A549 (cell line): ENCODE measurements at regions not wholly inside any gene's neighbourhood (a gene's known extent, or its start where the extent isn't known, plus 50 kb on each side); places are given as distances from the start of the nearest gene placed in this dataset.
"Not testable (repeated sequence)": the region's sequence is repeated elsewhere in the genome, so short reads cannot be mapped to it uniquely, and the experiment has no call there.

Experiments
- ATAC-seq, 2 experiments: fragments of 200-7000 bp in 1 of 2; fragments of >200 bp in 1 of 2; cut with Nextera tagmentation in 1 of 2; cut with Tn5 transposase in 1 of 2; 3 replicates each; pipeline versions ENCODE4 v1.8.0 to v1.9.1; 2018 to 2020; ENCODE audit warnings: mild to moderate bottlenecking in 1 of 2, moderate library complexity in 1 of 2
- CTCF ChIA-PET: fragments of 300-600 bp; sonication (Branson Sonifier 250); formaldehyde crosslinking; extraction: SDS; loops from one replicate; lab custom pipeline; 2021; ENCODE audit warnings: antibody characterized with exemption, inconsistent platforms; lab: Yijun Ruan, JAX
- POLR2A ChIA-PET: fragments of 350-600 bp; formaldehyde crosslinking; extraction: SDS; loops from one replicate; lab custom pipeline; 2021; ENCODE audit warnings: antibody characterized with exemption, inconsistent platforms; lab: Yijun Ruan, JAX
- DNase-seq, 2 experiments: peaks; one replicate each; pipeline versions ENCODE4 v3.0.0 to v3.0.0-alpha.2; 2011 to 2016; ENCODE audit warnings: low read depth in 1 of 2, low spot score in 1 of 2
- FAIRE-seq: peaks from 2 replicates; lab custom pipeline; 2011; peaks lifted over from hg19 to GRCh38; lab: Jason Lieb, UNC
- H3K27ac ChIP-seq, 2 experiments: fragments of >200 bp; sonication (Bioruptor Twin); formaldehyde crosslinking; 3 replicates each; pipeline ENCODE4 v1.5.1; 2016 to 2017
- H3K4me1 ChIP-seq: fragments of >200 bp; sonication (Bioruptor Twin); formaldehyde crosslinking; 3 replicates; pipeline ENCODE4 v1.6.1; 2016
- H3K4me2 ChIP-seq: fragments of >200 bp; sonication (Bioruptor Twin); formaldehyde crosslinking; 3 replicates; pipeline ENCODE4 v1.6.1; 2016
- H3K4me3 ChIP-seq: fragments of >200 bp; sonication (Bioruptor Twin); formaldehyde crosslinking; 3 replicates; pipeline ENCODE4 v1.5.1; 2016
- H3K9me3 ChIP-seq: fragments of >200 bp; sonication (Bioruptor Twin); formaldehyde crosslinking; 3 replicates; pipeline ENCODE4 v1.6.1; 2016
- BCL3 ChIP-seq: fragments of >200 bp; sonication (Bioruptor Twin); formaldehyde crosslinking; IDR thresholded peaks from 3 replicates; pipeline ENCODE4 v1.6.1; 2016
- CBX2 ChIP-seq: fragments of 200-600 bp; sonication (generic); IDR thresholded peaks from 2 replicates; pipeline ENCODE4 v1.6.1; 2016; ENCODE audit warnings: low read depth, mild to moderate bottlenecking, borderline replicate concordance
- CBX8 ChIP-seq: fragments of 200-600 bp; sonication (generic); IDR thresholded peaks from 2 replicates; pipeline ENCODE4 v1.6.1; 2016
- CEBPB ChIP-seq, 2 experiments: fragments of >200 bp in 1 of 2; sonication (Bioruptor Twin) in 1 of 2; formaldehyde crosslinking in 1 of 2; IDR thresholded peaks; 2 replicates each; pipeline ENCODE4 v1.6.1; 2012 to 2016
- EHF ChIP-seq: fragments of 250-450 bp; sonication (Bioruptor Pico); IDR thresholded peaks from 2 replicates; pipeline ENCODE4 v1.5.0; 2020; ENCODE audit warnings: mild to moderate bottlenecking
- EHMT2 ChIP-seq: fragments of 200-600 bp; sonication (generic); IDR thresholded peaks from 2 replicates; pipeline ENCODE4 v1.6.1; 2016; ENCODE audit warnings: antibody characterized with exemption, low read depth, mild to moderate bottlenecking, moderate library complexity
- FOSL2 ChIP-seq, 2 experiments: fragments of 450-650 bp in 1 of 2; fragments of >200 bp in 1 of 2; sonication (Bioruptor Twin) in 1 of 2; formaldehyde crosslinking; IDR thresholded peaks; 2 replicates each; pipeline versions ENCODE4 v1.5.0 to v1.6.1; 2016 to 2020; ENCODE audit warnings: mild to moderate bottlenecking in 1 of 2, moderate library complexity in 1 of 2
- FOXS1 ChIP-seq: fragments of 250-450 bp; sonication (Bioruptor Pico); IDR thresholded peaks from 2 replicates; pipeline ENCODE4 v1.5.0; 2020; ENCODE audit warnings: mild to moderate bottlenecking, moderate library complexity
- HDAC2 ChIP-seq: fragments of 200-600 bp; sonication (generic); IDR thresholded peaks from 2 replicates; pipeline ENCODE4 v1.6.1; 2016
- HOXB5 ChIP-seq: fragments of 250-450 bp; sonication (Bioruptor Pico); IDR thresholded peaks from 2 replicates; pipeline ENCODE4 v1.5.0; 2020; ENCODE audit warnings: mild to moderate bottlenecking, moderate library complexity
- MAZ ChIP-seq: fragments of 150-350 bp; IDR thresholded peaks from 2 replicates; pipeline ENCODE4 v1.6.1; 2014; ENCODE audit warnings: antibody characterized with exemption, low read depth, low read length, borderline replicate concordance
- MYC ChIP-seq: IDR thresholded peaks from 2 replicates; pipeline ENCODE4 v1.6.1; 2012; ENCODE audit warnings: mild to moderate bottlenecking, inconsistent platforms, low read length, improper control_type of control experiment, borderline replicate concordance
- NFE2L2 ChIP-seq: fragments of 150-350 bp; conservative IDR thresholded peaks from 2 replicates; pipeline ENCODE4 v1.6.1; 2014; ENCODE audit warnings: low read length
- NR3C1 ChIP-seq: fragments of >200 bp; sonication (Bioruptor Twin); formaldehyde crosslinking; IDR thresholded peaks from 3 replicates; pipeline ENCODE4 v1.6.1; 2017
- PBX3 ChIP-seq: IDR thresholded peaks from 2 replicates; pipeline ENCODE4 v1.6.1; 2012
- RAD21 ChIP-seq, 2 experiments: fragments of >200 bp in 1 of 2; sonication (Bioruptor Twin) in 1 of 2; formaldehyde crosslinking in 1 of 2; IDR thresholded peaks in 1 of 2; conservative IDR thresholded peaks in 1 of 2; 2 replicates in 1 of 2; 3 replicates in 1 of 2; pipeline ENCODE4 v1.6.1; 2012 to 2018; ENCODE audit warnings: inconsistent platforms in 1 of 2
- REST ChIP-seq: fragments of 200-600 bp; sonication (generic); IDR thresholded peaks from 2 replicates; pipeline ENCODE4 v1.6.1; 2016; ENCODE audit warnings: antibody characterized with exemption, mild to moderate bottlenecking, moderate library complexity
- RNF2 ChIP-seq: fragments of 200-600 bp; sonication (generic); IDR thresholded peaks from 2 replicates; pipeline ENCODE4 v1.6.1; 2016; ENCODE audit warnings: low read depth, mild to moderate bottlenecking, antibody characterized with exemption, moderate library complexity, borderline replicate concordance
- SMC3 ChIP-seq: fragments of >200 bp; sonication (Bioruptor Twin); formaldehyde crosslinking; IDR thresholded peaks from 3 replicates; pipeline ENCODE4 v1.6.1; 2018; ENCODE audit warnings: inconsistent platforms
- SREBF2 ChIP-seq: fragments of 450-650 bp; IDR thresholded peaks from 2 replicates; pipeline ENCODE4 v1.6.1; 2014; ENCODE audit warnings: mild to moderate bottlenecking, moderate library complexity
- TP53 ChIP-seq: fragments of 250-450 bp; sonication (Bioruptor Pico); IDR thresholded peaks from 2 replicates; pipeline ENCODE4 v1.5.0; 2021; ENCODE audit warnings: mild to moderate bottlenecking, moderate library complexity
- ZC3H11A ChIP-seq: fragments of 450-650 bp; IDR thresholded peaks from 2 replicates; pipeline ENCODE4 v1.6.1; 2014; ENCODE audit warnings: antibody characterized with exemption, mild to moderate bottlenecking
- ZFP36 ChIP-seq: fragments of 450-650 bp; IDR thresholded peaks from 2 replicates; pipeline ENCODE4 v1.6.1; 2014; ENCODE audit warnings: borderline replicate concordance; ENCODE audit not compliant: partially characterized antibody
- ZSCAN20 ChIP-seq: fragments of 250-450 bp; sonication (Bioruptor Pico); IDR thresholded peaks from 2 replicates; pipeline ENCODE4 v1.8.0; 2022; ENCODE audit warnings: mild to moderate bottlenecking, moderate library complexity
- WGBS: methylation state at CpG from one replicate; pipeline ENCODE4 v1.1.6; 2017; ENCODE audit errors: missing lambda C conversion rate; 5-methylcytosine and 5-hydroxymethylcytosine counted together

GRCh38 chr1:118290046-118290445, 105.0 kb upstream of the SPAG17 start:
- no peak for FAIRE-seq
- TF ChIP-seq ZC3H11A (no peak), SMC3 (no peak), PBX3 (no peak), HOXB5 (CRISPR knock-in tag) (no peak), CBX2 (no peak), EHF (CRISPR knock-in tag) (no peak), MYC (no peak), SREBF2 (no peak), ZSCAN20 (CRISPR knock-in tag) (no peak)
- WGBS, result 34% methylated on average over 4 of the region's 4 CpGs

GRCh38 chr1:118280656-118281055, 95.6 kb upstream of the SPAG17 start:
- ATAC-seq, H3K9me3 ChIP-seq, H3K27ac ChIP-seq, H3K4me2 ChIP-seq, H3K4me3 ChIP-seq, H3K4me1 ChIP-seq, FAIRE-seq, DNase-seq, POLR2A ChIA-PET: not testable (repeated sequence)
- 69% methylated on average over 10 of the region's 10 CpGs for WGBS
- CTCF ChIA-PET, result interaction anchor here (1.1 kb wide), 1 partner anchor 17 kb away, joined by 3 read pairs; no protein-coding TSS in a partner anchor

More at GRCh38 chr1:118290046-118290445, 105.0 kb upstream of the SPAG17 start:
- no peaks in the 10 kb centered on the region for H3K4me1 ChIP-seq
- H3K4me2 ChIP-seq, result no peak overlapping the region
- H3K4me3 ChIP-seq, result no peak overlapping the region
- H3K27ac ChIP-seq, result no peak overlapping the region
- no peaks in the 10 kb centered on the region for H3K9me3 ChIP-seq
- ATAC-seq (no peak), DNase-seq (no peak)
- ChIA-PET CTCF (no interaction called here), POLR2A (no interaction called here)

- Histone ChIP-seq H3K4me3 (no peak overlapping the region), H3K27ac (no peak overlapping the region), H3K4me2 (no peak overlapping the region), H3K9me3 (no peaks in the 10 kb centered on the region), H3K4me1 (no peaks in the 10 kb centered on the region)
- no peak for DNase-seq
- FAIRE-seq, result no peak
- ATAC-seq, result no peak
- WGBS, result 17% methylated on average over 8 of the region's 8 CpGs
- ChIA-PET CTCF (no interaction called here), POLR2A (no interaction called here)
- no peak for TF ChIP-seq ZC3H11A
- TF ChIP-seq FOXS1 (CRISPR knock-in tag), result no peak
- no peak for TF ChIP-seq TP53
- TF ChIP-seq RAD21 (conservative IDR thresholded peaks at IDR 0.05 in 1 of 2, IDR thresholded peaks at IDR 0.05 in 1 of 2), result no peak
- no peak for TF ChIP-seq CEBPB (IDR thresholded peaks at IDR 0.05)
- no peak for TF ChIP-seq HOXB5 (CRISPR knock-in tag)
- TF ChIP-seq RNF2, result no peak
- no peak for TF ChIP-seq HDAC2
- TF ChIP-seq EHMT2, result no peak
- no peak for TF ChIP-seq NR3C1
- TF ChIP-seq FOSL2 (IDR thresholded peaks at IDR 0.05), result no peak
- TF ChIP-seq FOSL2 (CRISPR knock-in tag; IDR thresholded peaks at IDR 0.05), result no peak
- no peak for TF ChIP-seq BCL3
- no peak for TF ChIP-seq CBX2
- no peak for TF ChIP-seq REST
- TF ChIP-seq ZFP36, result no peak
- no peak for TF ChIP-seq MAZ
- TF ChIP-seq CBX8, result no peak
- TF ChIP-seq NFE2L2, result no peak
These were observed 90.6 kb upstream of the SPAG17 start for GRCh38 chr1:118275472-118276115.
